MCF 10A (cell line): ENCODE measurements at regions not wholly inside any gene's neighbourhood (a gene's known extent, or its start where the extent isn't known, plus 50 kb on each side); places are given as distances from the start of the nearest gene placed in this dataset.

ENCODE experiments used
- BruUV-seq: library from RNA; stranded (reverse); fragments of 400-500 nt; replicated peaks from 2 replicates; lab custom pipeline; 2021; lab: Mats Ljungman, UMichigan
- CTCF ChIA-PET: fragments of 300-600 bp; sonication (Branson Sonifier 250); formaldehyde crosslinking; extraction: SDS; loops from one replicate; lab custom pipeline; 2021; ENCODE audit warnings: antibody characterized with exemption, inconsistent platforms; lab: Yijun Ruan, JAX
- POLR2A ChIA-PET: fragments of 300-600, 350-650 bp; sonication (Branson Sonifier 250); formaldehyde crosslinking; extraction: SDS; loops from one replicate; lab custom pipeline; 2020; ENCODE audit warnings: antibody characterized with exemption, inconsistent platforms; lab: Yijun Ruan, JAX
- DNase-seq: peaks from one replicate; pipeline ENCODE4 v3.0.0-alpha.2; 2018; ENCODE audit not compliant: unreplicated experiment
- H3K27ac Mint-ChIP-seq: one replicate; pipeline ENCODE4 v1.8.0; 2022; ENCODE audit warnings: mild to moderate bottlenecking, low read depth, mixed read lengths; ENCODE audit not compliant: unreplicated experiment
- H3K27me3 Mint-ChIP-seq: one replicate; pipeline ENCODE4 v1.8.0; 2022; ENCODE audit warnings: mixed read lengths; ENCODE audit not compliant: insufficient read depth, unreplicated experiment
- H3K36me3 Mint-ChIP-seq: one replicate; pipeline ENCODE4 v1.8.0; 2022; ENCODE audit warnings: mild to moderate bottlenecking, moderate library complexity, mixed read lengths; ENCODE audit not compliant: insufficient read depth, unreplicated experiment
- H3K4me1 Mint-ChIP-seq: one replicate; pipeline ENCODE4 v1.8.0; 2022; ENCODE audit warnings: mixed read lengths; ENCODE audit not compliant: insufficient read depth, unreplicated experiment
- H3K4me3 Mint-ChIP-seq: one replicate; pipeline ENCODE4 v1.8.0; 2022; ENCODE audit warnings: mild to moderate bottlenecking, moderate library complexity, mixed read lengths; ENCODE audit not compliant: unreplicated experiment
- H3K9me3 Mint-ChIP-seq: one replicate; pipeline ENCODE4 v1.8.0; 2022; ENCODE audit warnings: mixed read lengths; ENCODE audit not compliant: unreplicated experiment
- intact Hi-C: fragments of 100-400 bp; cut with micrococcal nuclease; formaldehyde crosslinking; loops from 2 replicates; pipeline ENCODE4 v1.14.1; 2022
- TF ChIP-seq, protein P1 (sequence below): fragments of 200-600 bp; IDR thresholded peaks from one replicate; pipeline ENCODE4 v1.8.0; 2022; ENCODE audit warnings: antibody characterized with exemption, mild to moderate bottlenecking; ENCODE audit not compliant: unreplicated experiment

- Mint-ChIP-seq H3K36me3 (no peaks in the 10 kb centered on the region), H3K4me3 (no peak overlapping the region), H3K4me1 (no peaks in the 10 kb centered on the region), H3K27ac (no peak overlapping the region), H3K27me3 (no peaks in the 10 kb centered on the region), H3K9me3 (no peaks in the 10 kb centered on the region)
- TF ChIP-seq, protein P1, sequence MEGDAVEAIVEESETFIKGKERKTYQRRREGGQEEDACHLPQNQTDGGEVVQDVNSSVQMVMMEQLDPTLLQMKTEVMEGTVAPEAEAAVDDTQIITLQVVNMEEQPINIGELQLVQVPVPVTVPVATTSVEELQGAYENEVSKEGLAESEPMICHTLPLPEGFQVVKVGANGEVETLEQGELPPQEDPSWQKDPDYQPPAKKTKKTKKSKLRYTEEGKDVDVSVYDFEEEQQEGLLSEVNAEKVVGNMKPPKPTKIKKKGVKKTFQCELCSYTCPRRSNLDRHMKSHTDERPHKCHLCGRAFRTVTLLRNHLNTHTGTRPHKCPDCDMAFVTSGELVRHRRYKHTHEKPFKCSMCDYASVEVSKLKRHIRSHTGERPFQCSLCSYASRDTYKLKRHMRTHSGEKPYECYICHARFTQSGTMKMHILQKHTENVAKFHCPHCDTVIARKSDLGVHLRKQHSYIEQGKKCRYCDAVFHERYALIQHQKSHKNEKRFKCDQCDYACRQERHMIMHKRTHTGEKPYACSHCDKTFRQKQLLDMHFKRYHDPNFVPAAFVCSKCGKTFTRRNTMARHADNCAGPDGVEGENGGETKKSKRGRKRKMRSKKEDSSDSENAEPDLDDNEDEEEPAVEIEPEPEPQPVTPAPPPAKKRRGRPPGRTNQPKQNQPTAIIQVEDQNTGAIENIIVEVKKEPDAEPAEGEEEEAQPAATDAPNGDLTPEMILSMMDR, result no peak
- no TSS peak for BruUV-seq
- POLR2A ChIA-PET, result interaction anchor here (1.0 kb wide), 1 partner anchor 19 kb away, joined by 4 read pairs; no protein-coding TSS in a partner anchor
- peak; percentile 25 for DNase-seq
- CTCF ChIA-PET, result interaction anchor here (0.6 to 0.8 kb wide), 2 partner anchors 139 to 527 kb away, joined by 3 to 5 read pairs; no protein-coding TSS in a partner anchor
- intact Hi-C loops, result no loop called here
Measured at GRCh38 chr1:239676522-239677273, 290.3 kb downstream of the CHRM3 start.

GRCh38 chr1:239677362-239677761, 291.0 kb downstream of the CHRM3 start:
- no TSS peak for BruUV-seq
- H3K4me1 Mint-ChIP-seq, result no peaks in the 10 kb centered on the region
- POLR2A ChIA-PET, result interaction anchor here (1.4 kb wide), 1 partner anchor 10 kb away, joined by 3 read pairs; no protein-coding TSS in a partner anchor
- H3K27ac Mint-ChIP-seq, result no peak overlapping the region
- H3K4me3 Mint-ChIP-seq, result no peak overlapping the region
- CTCF ChIA-PET, result no interaction called here
- no peaks in the 10 kb centered on the region for H3K27me3 Mint-ChIP-seq
- H3K36me3 Mint-ChIP-seq, result no peaks in the 10 kb centered on the region
- DNase-seq, result peak; percentile 17
- H3K9me3 Mint-ChIP-seq, result no peaks in the 10 kb centered on the region
- TF ChIP-seq, protein P1, result no peak
- intact Hi-C loops, result no loop called here

GRCh38 chr1:239678181-239678580, 291.8 kb downstream of the CHRM3 start:
- no peak for DNase-seq
- no peak overlapping the region for H3K27ac Mint-ChIP-seq
- no peaks in the 10 kb centered on the region for H3K36me3 Mint-ChIP-seq
- H3K9me3 Mint-ChIP-seq, result no peaks in the 10 kb centered on the region
- H3K4me1 Mint-ChIP-seq, result no peaks in the 10 kb centered on the region
- H3K27me3 Mint-ChIP-seq, result no peaks in the 10 kb centered on the region
- TF ChIP-seq, protein P1, result no peak
- BruUV-seq, result no TSS peak
- ChIA-PET POLR2A (interaction anchor here (0.7 to 1.4 kb wide), 2 partner anchors 11 to 453 kb away, joined by 3 read pairs; no protein-coding TSS in a partner anchor), CTCF (interaction anchor here (0.6 kb wide), 1 partner anchor 1294 kb away, joined by 3 read pairs; no protein-coding TSS in a partner anchor)
- intact Hi-C loops, result no loop called here
- no peak overlapping the region for H3K4me3 Mint-ChIP-seq

- Mint-ChIP-seq H3K27ac (no peak overlapping the region), H3K36me3 (no peaks in the 10 kb centered on the region), H3K27me3 (no peaks in the 10 kb centered on the region), H3K4me1 (no peaks in the 10 kb centered on the region), H3K4me3 (no peak overlapping the region), H3K9me3 (no peaks in the 10 kb centered on the region)
- TF ChIP-seq, protein P1, result no peak
- intact Hi-C loops, result no loop called here
- POLR2A ChIA-PET, result interaction anchor here (0.6 kb wide), 2 partner anchors 9 to 321 kb away, joined by 3 to 4 read pairs; no protein-coding TSS in a partner anchor
- BruUV-seq, result no TSS peak
- DNase-seq, result no peak
- CTCF ChIA-PET, result interaction anchor here (0.5 to 1.4 kb wide), 8 partner anchors 25 to 1817 kb away, joined by 3 to 4 read pairs (median 3); no protein-coding TSS in a partner anchor
Measured at GRCh38 chr1:239682046-239682445, 295.7 kb downstream of the CHRM3 start.
